ENCODE measurements at regions not wholly inside any gene's neighbourhood (a gene's known extent, or its start where the extent isn't known, plus 50 kb on each side); places are given as distances from the start of the nearest gene placed in this dataset.

DNA sequence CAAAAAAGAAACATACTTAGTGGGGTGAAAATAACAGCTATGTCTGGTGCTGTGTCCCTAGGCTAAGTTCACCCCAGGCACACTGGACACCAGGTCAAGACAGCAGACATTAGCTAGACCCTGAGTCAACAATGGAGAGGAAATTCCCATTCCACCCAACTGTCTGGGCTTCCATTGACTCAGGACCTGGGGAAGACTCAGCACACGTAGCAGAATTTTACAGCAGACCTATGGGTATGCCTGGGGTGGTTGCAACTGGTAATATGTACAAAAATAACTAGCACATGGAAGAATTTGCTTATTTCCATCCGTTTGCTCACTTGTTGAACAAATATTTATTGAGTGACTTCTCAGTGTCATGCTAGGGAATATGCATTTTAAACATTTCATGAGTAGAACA is 117.0 kb downstream of the GAS1 start:
- DNase-seq (ENCODE audit: low read depth in 2 of 2), result no peak

DNA sequence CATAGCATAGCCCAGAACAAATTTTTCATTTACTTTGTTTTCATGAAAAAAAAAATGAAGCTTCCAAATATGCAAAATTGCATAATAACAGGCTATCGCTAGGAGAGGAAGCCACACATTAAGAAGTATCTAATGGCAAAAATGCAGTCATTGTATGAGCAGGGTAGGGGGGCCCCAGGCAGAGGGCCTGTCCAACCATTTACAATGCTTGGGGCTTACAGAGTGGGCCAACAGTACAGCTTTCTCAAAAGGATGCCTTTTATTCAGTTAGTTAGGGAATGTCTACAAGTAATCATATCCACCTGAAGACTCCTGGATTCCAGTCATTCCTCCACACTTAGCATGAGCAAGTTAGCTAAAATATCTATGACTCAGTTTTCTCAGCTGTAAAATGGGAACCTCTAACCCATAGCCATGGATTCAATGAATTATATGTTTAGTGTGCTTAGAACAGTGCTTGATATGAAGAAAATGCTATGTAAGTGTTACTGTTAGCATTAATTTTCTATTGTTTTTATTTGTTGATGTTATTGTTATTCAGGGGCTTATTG is 117.7 kb downstream of the GAS1 start:
- no peak for DNase-seq (ENCODE audit: low read depth in 2 of 2)

DNA sequence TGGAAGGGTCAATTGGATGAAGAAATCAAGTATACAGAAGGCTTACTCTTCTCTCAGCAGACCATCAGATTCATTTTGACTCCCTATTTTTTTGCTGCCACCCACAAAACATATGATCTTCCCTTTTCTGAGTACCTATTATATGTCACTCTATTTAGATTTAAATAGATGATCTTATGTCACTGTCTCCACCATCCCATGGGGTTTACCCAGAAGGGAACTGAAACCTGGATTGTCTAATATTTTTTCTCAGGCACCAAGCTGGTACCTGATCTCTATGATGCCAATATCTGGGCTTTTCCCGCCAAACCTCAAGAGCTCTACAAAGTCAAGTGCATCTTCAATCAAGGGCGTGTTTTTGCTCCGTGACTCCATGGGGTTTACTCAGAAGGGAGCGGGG is 118.7 kb downstream of the GAS1 start:
- DNase-seq (ENCODE audit: low read depth in 2 of 2), result no peak

DNA sequence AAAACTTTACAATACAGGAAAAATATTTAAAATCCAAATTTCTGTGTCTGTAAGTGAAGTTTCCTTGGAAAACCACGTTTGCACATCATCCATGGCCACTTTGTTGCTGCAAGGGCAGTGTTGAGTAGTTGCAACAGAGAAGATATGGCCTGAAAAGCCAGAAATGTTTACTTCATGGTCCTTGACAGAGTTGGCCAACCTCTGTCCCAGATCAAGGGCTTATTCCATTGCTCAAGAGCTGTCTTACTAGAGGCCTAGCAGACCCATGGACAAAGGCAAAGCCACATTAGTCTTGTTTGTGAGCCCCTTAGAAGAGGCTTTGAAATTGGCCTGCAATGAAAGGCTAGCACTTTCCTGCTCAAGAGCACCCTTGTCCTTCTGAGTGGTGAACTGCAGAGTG is 119.4 kb downstream of the GAS1 start:
- DNase-seq (ENCODE audit: low read depth in 2 of 2), result no peak

DNA sequence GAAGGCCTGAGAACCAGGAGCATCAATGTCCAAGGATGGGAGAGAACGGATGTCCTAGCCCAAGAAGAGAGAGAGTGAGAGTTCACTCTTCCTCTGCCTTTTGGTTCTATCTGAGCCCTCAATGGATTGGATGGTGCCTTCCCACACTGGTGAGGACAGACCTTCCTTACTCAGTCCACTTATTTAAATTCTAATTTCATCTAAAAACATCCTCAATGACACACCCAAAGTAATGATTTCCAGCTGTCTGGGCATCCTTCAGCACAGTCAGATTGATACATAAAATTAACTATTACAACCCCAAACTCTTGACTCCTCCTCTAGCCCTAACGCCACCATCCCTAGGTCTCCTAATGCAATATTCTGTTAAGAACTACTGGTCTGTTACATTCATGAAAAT is 122.0 kb downstream of the GAS1 start:
- no peak for DNase-seq (ENCODE audit: low read depth in 2 of 2)

DNA sequence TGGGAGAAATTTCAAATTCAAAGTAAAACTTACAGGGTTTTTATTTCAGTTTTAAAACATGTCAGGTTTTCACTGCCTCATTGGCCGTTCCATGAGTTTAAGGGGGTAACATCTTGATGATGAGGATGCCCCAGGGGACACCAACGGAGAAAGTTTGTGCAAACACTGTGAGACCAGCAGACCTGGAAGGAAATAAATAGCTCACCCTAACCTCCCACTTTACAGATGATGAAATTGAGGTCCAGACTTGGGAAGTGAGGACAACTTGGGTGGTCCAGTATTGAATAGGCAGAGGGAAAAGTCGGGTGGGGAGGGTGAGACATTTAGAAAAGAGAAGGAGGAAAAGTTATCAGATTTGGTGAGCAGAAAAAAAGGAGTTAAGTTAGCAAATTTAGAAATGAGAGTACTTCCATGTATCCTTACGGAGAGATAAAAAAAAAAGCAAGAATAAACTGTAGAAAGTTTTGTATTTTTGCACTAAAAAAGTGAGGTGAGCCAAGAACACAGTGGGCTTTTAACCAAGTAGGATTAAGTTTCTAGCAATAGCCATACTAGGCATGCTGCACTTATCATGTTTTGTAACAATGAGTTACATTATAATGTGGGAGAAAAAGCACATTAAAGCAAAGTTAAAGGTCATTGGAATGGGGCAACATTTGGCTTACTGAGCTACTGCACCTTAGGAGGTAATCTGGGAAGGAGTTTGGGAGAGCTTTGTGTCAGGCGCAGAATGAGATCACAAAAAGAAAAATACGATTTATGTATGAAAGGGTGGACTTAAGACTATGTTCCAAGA is 125.1 kb downstream of the GAS1 start:
- no peak for DNase-seq (ENCODE audit: low read depth in 2 of 2)

DNA sequence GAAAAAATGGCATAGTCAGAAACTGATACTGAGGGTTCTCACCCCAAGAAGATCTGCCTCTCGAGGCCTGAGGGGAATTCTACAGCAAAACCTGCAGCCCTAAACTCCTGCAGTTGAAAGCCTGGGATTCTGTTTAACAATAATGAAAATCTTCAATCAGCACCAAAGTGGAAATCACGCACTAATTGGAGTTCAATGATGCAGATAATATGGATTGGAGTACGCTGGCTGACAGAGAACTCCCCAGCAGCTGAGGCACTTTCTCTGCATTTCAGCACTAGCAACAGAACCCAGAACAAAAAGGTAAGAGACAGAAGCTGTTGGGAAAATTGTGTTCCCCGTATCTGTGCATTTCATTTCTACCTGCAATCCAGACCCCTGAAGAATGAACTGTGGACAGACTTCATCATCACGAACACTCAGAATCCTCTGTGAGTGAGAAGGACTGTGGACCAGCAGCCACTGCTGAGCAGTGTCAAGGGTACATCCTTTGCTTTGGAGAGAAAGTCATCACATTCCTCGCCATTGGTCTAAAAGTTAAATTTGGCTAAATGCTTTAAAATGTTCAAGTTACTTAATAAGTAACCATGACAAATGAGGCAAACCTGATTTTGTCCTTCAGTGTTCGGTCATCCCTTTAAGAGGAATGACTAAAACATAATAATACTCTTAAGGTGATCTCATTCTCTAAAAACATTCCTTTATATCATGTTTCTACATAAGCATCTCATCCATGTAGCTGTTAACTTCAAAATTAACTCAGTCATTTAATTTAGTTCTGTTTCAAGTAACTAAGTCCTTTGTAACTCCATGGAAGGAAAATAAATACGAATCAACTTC is 126.1 kb downstream of the GAS1 start:
- DNase-seq (ENCODE audit: low read depth in 2 of 2), result no peak

DNA sequence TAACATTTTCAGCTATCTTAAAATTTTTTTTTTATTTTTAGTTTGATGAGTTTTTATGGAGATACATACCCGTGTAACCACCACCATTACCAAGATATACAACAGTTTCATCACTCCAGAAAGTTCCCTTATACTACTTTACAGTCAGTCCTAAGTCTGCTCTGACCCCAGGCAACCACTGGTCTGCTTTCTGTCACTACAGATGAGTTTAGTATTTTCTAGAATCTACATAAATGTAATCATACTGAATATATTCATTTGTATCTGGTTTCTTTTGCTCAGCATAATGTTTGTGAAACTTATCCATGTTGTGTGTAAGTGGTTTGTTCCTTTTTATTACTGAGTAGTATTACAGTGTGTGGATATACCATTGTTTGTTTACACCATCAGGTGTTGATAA is 127.8 kb downstream of the GAS1 start:
- DNase-seq (ENCODE audit: low read depth in 2 of 2), result no peak

DNA sequence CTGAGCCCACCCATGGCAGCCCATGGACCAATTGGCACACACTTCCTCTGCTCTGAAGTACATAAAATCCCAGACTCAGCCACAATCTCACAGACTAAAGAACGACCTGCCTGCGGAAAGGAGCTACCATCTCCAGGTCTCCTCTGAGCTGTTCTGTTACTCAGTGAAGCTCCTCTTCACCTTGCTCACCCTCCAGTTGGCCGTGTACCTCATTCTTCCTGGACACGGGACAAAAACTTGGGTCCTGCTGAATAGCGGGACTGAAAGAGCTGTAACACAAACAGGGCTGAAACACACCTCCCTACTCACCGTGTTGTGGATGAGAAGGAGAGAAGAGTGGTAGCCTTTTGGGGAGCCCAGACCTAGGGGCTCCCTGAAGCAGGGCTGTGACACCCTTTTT is 128.7 kb downstream of the GAS1 start:
- DNase-seq (ENCODE audit: low read depth in 2 of 2), result no peak

DNA sequence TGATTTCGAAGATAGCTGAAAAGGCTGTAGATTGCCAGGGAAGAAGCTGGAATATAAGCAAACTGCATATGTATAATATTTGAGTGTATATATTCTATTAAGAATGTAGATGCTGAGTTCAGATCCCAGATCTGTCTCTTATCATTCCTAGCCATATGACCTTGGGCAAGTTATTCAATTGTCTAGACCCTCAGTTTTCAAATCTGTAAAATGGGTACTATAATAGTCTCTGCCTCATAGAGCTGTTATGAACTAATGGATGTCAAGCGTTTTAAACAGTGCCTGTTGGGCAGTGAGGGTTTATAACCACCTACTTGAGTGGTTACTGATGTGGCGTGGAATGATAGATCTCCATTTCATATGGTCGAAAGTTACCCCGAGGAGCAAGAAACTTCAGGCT is 130.4 kb downstream of the GAS1 start:
- DNase-seq (ENCODE audit: low read depth in 2 of 2), result no peak

DNA sequence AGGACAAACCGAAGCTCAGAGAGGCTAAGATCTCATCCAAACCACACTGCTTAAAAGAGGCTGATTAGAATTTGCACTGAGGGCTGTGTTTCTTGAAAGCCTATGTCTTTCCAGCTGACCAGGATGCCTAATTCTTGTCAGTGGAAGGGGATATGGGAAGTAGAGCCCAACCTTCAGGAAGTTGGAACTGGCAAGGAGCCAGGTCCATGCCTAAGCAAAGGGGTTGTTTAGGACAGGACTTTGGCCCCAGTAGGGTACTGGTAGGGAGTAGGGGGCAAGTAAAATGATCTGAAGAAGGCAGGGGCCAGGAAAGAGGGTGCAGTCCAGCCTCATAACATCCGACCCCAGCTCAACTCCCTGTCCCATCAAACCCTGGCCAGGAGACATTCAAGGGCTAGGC is 130.9 kb downstream of the GAS1 start:
- DNase-seq (ENCODE audit: low read depth in 2 of 2), result no peak

DNA sequence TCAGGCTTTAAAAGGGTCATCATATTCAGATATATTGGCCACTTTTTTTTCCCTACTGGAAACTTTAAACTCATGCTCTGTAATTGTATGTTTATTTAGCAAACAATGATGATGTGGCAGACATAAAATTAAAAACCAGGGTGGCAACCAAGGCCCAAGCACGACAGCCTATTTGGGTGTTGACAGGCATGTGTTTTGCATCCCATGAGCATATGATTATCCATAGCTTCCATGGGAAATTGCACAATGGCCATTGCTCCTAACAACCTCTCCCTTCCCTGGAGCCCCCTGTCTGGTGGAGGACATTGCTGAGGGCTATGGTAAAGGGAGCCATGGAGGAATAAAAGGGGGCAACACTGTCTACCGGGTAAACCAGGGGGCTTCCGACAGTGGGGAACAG is 134.7 kb downstream of the GAS1 start:
- no peak for DNase-seq (ENCODE audit: low read depth in 2 of 2)

DNA sequence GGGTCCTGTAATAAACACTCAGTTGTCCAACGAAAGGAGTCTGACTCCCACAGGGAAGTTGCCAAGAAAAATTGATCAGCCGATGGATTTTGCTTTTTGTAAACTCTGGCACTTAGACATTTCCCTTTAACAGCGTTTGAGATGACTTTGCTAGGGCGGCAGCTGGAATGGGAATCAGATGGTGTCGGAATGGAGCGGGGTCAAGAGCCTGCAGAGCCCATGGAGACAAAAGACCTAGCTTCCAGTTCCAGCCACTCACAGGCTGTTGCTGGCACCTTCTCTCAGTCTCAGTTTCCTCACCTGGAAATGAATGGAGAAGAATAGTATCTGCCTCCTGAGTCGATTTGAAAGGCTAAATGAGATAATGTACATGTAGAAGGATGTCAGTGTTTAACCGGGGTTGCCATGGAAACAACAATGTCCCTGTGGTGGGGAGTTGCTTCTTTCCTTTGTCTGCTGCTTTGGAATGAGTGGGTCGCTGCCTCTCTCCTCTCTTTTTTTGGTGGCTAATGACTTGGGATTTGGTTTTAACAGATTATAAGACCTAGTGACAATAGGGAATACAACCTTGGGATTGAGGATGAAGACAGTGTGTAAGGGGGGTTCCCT is 137.4 kb downstream of the GAS1 start:
- DNase-seq (ENCODE audit: low read depth in 2 of 2), result no peak

DNA sequence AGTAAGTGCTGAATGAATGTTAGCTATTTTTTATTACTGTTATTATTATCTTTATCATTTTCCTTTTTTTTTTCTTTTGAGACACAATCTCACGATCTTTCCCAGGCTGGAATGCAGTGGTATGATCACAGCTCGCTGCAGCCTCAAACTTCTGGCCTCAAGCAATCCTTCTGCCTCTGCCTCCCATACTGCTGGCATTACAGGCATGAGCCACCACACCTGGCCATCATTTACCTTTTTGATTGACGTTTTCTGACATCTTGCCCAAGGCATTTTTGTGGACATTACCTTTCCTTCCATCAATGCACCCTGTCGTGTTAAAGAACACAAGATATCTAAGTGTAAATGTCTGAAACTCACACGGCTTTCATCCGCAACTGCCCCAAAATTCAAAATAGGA is 138.2 kb downstream of the GAS1 start:
- DNase-seq (ENCODE audit: low read depth in 2 of 2), result no peak

DNA sequence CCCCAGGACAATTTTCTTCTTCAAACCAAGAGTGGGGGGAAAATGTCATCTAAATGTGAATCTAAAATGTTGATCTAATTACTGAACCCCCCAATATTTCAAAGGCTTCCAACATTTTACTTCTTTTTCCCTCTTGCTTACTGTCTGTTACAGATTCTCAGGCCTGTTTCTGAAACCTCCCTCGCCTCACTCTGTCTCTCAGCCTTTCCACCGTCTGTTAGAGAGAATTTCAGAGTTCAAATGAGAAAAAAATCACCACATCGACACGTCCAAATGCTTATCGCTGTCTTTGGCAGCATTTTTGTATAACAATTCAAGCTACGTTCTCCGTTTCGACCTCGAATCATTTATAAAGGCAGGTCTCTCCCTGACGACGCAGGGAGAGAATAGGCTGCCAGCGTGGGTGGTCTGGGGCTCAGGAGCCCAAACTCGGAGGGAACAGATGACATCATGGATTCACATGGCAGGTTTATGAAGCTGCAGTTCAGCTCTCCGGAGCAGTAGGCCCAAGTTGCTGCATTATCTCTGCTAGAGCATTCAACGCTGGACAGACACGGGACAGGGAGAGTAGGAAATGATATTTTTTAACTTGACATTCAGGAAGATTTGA is 139.8 kb downstream of the GAS1 start:
- no peak for DNase-seq (ENCODE audit: low read depth in 2 of 2)

DNA sequence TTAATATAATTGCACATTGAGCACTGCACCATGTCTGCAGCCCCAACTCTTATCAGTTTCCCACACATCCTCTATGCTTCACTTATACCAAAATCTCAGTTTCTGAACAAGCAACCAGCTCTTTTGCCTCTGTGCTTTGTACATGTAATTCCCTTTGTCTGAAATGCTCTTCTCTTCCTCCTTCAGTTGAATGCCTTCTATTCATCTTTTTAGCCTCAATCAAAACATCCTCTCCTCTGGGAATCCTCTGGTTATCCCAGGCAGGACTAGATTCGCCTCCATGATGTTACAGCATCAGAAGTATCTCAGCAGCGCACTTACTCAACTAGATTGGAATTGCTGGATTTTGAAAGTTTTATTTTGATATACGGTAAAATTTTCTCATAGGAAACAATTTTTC is 143.3 kb downstream of the GAS1 start:
- DNase-seq (ENCODE audit: low read depth in 2 of 2), result no peak

DNA sequence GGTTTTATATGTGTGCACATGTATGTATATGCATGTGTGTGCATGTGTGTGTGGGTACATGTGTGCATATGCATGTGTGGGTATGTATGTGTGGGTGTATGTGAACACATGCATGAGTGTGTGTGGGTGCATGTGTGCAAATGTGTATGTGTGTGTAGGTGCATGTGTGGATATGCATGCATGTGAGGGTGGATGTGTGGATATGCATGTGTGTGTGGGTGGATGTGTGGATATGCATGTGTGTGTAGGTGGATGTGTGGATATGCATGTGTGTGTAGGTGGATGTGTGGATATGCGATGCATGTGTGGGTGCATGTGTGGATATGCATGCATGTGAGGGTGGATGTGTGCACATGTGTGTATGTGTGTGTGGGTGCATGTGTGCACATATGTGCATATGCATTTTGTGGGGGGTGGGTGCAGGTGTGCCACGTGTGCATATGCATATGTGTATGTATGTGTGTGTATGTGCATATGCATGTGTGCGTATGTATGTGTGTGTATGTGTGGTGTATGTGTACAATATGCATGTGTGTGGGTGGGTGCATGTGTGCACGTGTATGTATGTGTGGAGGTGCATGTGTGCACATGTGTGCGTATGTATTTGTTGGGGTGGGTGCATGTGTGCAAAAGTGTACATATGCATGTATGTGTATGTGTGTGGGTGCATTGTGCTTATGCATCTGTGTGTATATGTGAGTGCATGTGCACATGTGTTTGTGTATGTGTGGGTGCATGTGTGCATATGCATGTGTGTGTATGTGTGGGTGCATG is 144.2 kb downstream of the GAS1 start:
- no peak for DNase-seq (ENCODE audit: low read depth in 2 of 2)

DNA sequence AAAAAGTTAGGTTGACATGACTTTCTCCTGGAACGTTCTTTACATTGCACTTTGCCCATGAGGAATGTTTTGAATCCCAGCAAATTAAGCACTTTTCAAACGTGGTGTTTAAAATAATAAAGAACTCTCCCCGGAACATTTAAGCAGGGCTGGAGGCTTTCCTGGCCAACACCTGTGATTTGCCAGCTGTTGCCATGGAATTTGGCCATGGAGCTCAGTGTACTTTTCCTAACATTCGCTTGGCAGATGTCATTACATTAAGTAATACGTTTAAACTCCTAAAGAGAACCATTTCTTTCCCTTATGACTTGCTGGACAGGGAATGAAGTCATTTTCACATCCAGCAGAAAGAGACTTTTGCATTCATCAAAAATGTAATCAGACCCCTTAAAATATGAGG is 146.1 kb downstream of the GAS1 start:
- DNase-seq (ENCODE audit: low read depth in 2 of 2), result no peak

DNA sequence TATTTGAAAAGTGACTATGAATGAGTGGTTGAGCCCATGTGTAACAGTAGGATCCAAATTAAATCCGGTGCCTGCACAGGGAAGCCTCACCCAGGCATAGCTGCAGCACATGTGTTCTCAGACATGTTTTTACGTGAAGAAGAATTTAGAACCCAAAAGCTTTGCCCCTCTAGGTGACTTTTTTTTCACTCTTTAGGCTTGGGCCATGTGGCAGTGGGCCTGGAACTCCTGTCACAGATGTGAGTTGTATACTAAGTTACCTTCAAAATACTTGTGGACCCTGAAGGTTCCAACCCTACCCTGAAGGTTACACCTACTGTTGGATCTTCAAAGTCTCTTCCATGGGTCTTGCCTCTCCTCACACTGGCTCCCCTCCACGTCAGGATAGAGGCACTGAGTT is 146.6 kb downstream of the GAS1 start:
- no peak for DNase-seq (ENCODE audit: low read depth in 2 of 2)

DNA sequence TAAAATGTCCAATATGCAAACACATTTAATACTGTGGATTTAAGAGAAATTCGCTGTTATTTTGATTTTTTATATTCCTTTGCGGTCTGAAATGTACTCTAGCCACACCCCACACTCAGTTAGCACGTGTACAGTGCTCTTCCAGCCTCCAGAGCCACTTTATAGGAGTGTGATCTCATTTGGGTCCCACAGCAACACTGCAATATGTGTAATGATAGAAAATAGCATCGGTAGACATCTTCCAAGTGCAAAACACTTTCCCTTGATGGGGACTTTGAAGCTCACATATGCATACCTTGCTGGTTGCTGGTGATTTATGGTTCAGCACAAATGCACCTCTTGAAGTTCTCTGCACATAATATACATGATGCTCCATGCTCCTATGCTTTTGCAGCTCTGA is 148.3 kb downstream of the GAS1 start:
- no peak for DNase-seq (ENCODE audit: low read depth in 2 of 2)

DNA sequence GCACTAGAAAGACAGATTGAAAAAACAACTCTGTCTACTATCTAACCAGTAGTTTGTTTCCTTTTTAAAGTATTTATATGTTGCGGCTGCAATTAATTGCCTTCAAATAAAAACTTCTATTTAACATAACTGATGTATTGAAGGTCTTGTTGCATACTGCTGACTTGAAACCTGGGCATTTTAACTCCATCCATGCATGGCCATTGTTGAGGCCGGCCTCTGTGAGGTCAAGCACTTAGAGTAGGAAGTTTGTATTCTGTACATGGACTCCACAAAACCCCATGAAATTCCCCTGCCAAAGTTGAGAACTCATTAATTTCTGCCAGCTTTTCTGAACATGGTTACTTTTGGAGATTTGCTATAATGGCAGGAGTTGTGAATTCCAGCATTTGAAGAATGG is 150.6 kb downstream of the GAS1 start:
- no peak for DNase-seq (ENCODE audit: low read depth in 2 of 2)

Data from stimulated activated CD8-positive, alpha-beta memory T cell treated with anti-CD3 and anti-CD28 coated beads, Interleukin-15, amount 100 ng/mL, for 48 hours (primary cell).